ENCODE measurements at regions not wholly inside any gene's neighbourhood (a gene's known extent, or its start where the extent isn't known, plus 50 kb on each side); places are given as distances from the start of the nearest gene placed in this dataset.

- Histone ChIP-seq H3K36me3 (replicated peaks in 1 of 2; ENCODE audit: control insufficient read depth in 1 of 2, insufficient read depth in 2 of 2, low read length in 2 of 2) (no peaks in the 10 kb centered on the region), H3K4me1 (ENCODE audit: control insufficient read depth in 1 of 2, insufficient read depth in 2 of 2, low read length in 2 of 2) (no peaks in the 10 kb centered on the region), H3K4me3 (replicated peaks in 1 of 3; ENCODE audit: low read depth in 2 of 3, low read length in 3 of 3) (no peak overlapping the region), H3K9me3 (replicated peaks in 1 of 2; ENCODE audit: control insufficient read depth in 1 of 2, insufficient read depth in 1 of 2, low read length in 2 of 2) (no peaks in the 10 kb centered on the region), H3K27ac (ENCODE audit: low read depth in 1 of 2, low read length in 2 of 2) (no peak overlapping the region), H3K4me2 (replicated peaks; ENCODE audit: extremely low read depth, low read length, poor library complexity, severe bottlenecking) (no peak overlapping the region), H3K27me3 (ENCODE audit: control insufficient read depth in 2 of 2, insufficient read depth in 2 of 2, low read length in 2 of 2) (no peaks in the 10 kb centered on the region), H2AFZ (ENCODE audit: insufficient read depth, low read depth, low read length, poor library complexity, severe bottlenecking) (no peak overlapping the region), H3K9ac (ENCODE audit: insufficient read depth, low read length, poor library complexity, severe bottlenecking) (no peak overlapping the region), H3K79me2 (ENCODE audit: insufficient read depth, low read length) (no peaks in the 10 kb centered on the region), H4K20me1 (ENCODE audit: insufficient read depth, low read length) (no peaks in the 10 kb centered on the region)
- Mint-ChIP-seq H3K36me3 (no peaks in the 10 kb centered on the region), H3K4me1 (no peaks in the 10 kb centered on the region), H3K9me3 (peaks cover 0 to 7% (median 2%) of the 10 kb centered on the region in 7 donors), H3K27ac (no peak overlapping the region), H3K4me3 (no peak overlapping the region), H3K27me3 (ENCODE audit: low read depth in 3 of 3) (no peaks in the 10 kb centered on the region)
- TF ChIP-seq CTCF (IDR thresholded peaks at IDR 0.05), result no peak
- no CpG with 5 or more reads among the region's 1 CpG for WGBS (ENCODE audit: insufficient coverage)
- DNase-seq, result no peak
- intact Hi-C loops (cut with micrococcal nuclease), result no loop called here
Measured at GRCh38 chr5:63351164-63351563, 611.1 kb downstream of the HTR1A start.

- Mint-ChIP-seq H3K4me1 (no peaks in the 10 kb centered on the region), H3K27me3 (ENCODE audit: low read depth in 3 of 3) (no peaks in the 10 kb centered on the region), H3K36me3 (no peaks in the 10 kb centered on the region), H3K9me3 (peaks cover 0 to 10% (median 3%) of the 10 kb centered on the region in 7 donors), H3K4me3 (no peak overlapping the region), H3K27ac (no peak overlapping the region)
- Histone ChIP-seq H3K9ac (ENCODE audit: insufficient read depth, low read length, poor library complexity, severe bottlenecking) (no peak overlapping the region), H4K20me1 (ENCODE audit: insufficient read depth, low read length) (no peaks in the 10 kb centered on the region), H3K79me2 (ENCODE audit: insufficient read depth, low read length) (no peaks in the 10 kb centered on the region), H3K4me1 (ENCODE audit: control insufficient read depth in 1 of 2, insufficient read depth in 2 of 2, low read length in 2 of 2) (no peaks in the 10 kb centered on the region), H3K27ac (ENCODE audit: low read depth in 1 of 2, low read length in 2 of 2) (no peak overlapping the region), H3K4me2 (replicated peaks; ENCODE audit: extremely low read depth, low read length, poor library complexity, severe bottlenecking) (no peak overlapping the region), H3K4me3 (replicated peaks in 1 of 3; ENCODE audit: low read depth in 2 of 3, low read length in 3 of 3) (no peak overlapping the region), H3K27me3 (ENCODE audit: control insufficient read depth in 2 of 2, insufficient read depth in 2 of 2, low read length in 2 of 2) (no peaks in the 10 kb centered on the region), H3K36me3 (replicated peaks in 1 of 2; ENCODE audit: control insufficient read depth in 1 of 2, insufficient read depth in 2 of 2, low read length in 2 of 2) (no peaks in the 10 kb centered on the region), H2AFZ (ENCODE audit: insufficient read depth, low read depth, low read length, poor library complexity, severe bottlenecking) (no peak overlapping the region), H3K9me3 (replicated peaks in 1 of 2; ENCODE audit: control insufficient read depth in 1 of 2, insufficient read depth in 1 of 2, low read length in 2 of 2) (no peaks in the 10 kb centered on the region)
- intact Hi-C loops (cut with micrococcal nuclease), result no loop called here
- no peak for TF ChIP-seq CTCF (IDR thresholded peaks at IDR 0.05)
- no peak for DNase-seq
Measured at GRCh38 chr5:63346451-63346850, 615.8 kb downstream of the HTR1A start.

Measured in CD14-positive monocyte (primary cell).